ENCODE measurements at regions not wholly inside any gene's neighbourhood (a gene's known extent, or its start where the extent isn't known, plus 50 kb on each side); places are given as distances from the start of the nearest gene placed in this dataset.
"Not testable (repeated sequence)": the region's sequence is repeated elsewhere in the genome, so short reads cannot be mapped to it uniquely, and the experiment has no call there.

GRCh38 chr4:130995988-130996387, 1900.0 kb downstream of the C4orf33 start:
- Histone ChIP-seq H3K36me3 (ENCODE audit: insufficient read depth, low read length) (no peaks in the 10 kb centered on the region), H3K27ac (ENCODE audit: low read length) (no peak overlapping the region), H4K20me1 (ENCODE audit: insufficient read depth, low read length) (no peaks in the 10 kb centered on the region), H2AFZ (ENCODE audit: low read depth, low read length) (no peak overlapping the region), H3K4me1 (ENCODE audit: insufficient read depth, low read length) (no peaks in the 10 kb centered on the region), H3K9ac (ENCODE audit: low read depth, low read length) (no peak overlapping the region), H3K9me3 (ENCODE audit: insufficient read depth, low read length, severe bottlenecking) (peaks cover 5% of the 10 kb centered on the region), H3K4me2 (ENCODE audit: insufficient read depth, low read length) (no peak overlapping the region), H3K79me2 (ENCODE audit: insufficient read depth, low read length) (no peaks in the 10 kb centered on the region), H3K27me3 (ENCODE audit: insufficient read depth, low read length, poor library complexity) (no peaks in the 10 kb centered on the region), H3K4me3 (ENCODE audit: low read depth in 1 of 2, low read length in 2 of 2) (no peak overlapping the region)
- ATAC-seq (ENCODE audit: insufficient read depth, low read depth), result no peak
- no peak for DNase-seq
- TF ChIP-seq CTCF (IDR thresholded peaks at IDR 0.05; ENCODE audit: borderline replicate concordance, extremely low read depth, low read length, poor library complexity, severe bottlenecking) (no peak), EZH2 (IDR thresholded peaks at IDR 0.05; ENCODE audit: borderline replicate concordance, low read depth, low read length, severe bottlenecking) (no peak)

- no peak overlapping the region for H2AFZ ChIP-seq (ENCODE audit: low read depth, low read length)
- H3K4me2 ChIP-seq (ENCODE audit: insufficient read depth, low read length), result no peak overlapping the region
- H3K27ac ChIP-seq (ENCODE audit: low read length), result no peak overlapping the region
- no peak for DNase-seq
- no peaks in the 10 kb centered on the region for H3K4me1 ChIP-seq (ENCODE audit: insufficient read depth, low read length)
- H3K4me3 ChIP-seq (ENCODE audit: low read depth in 1 of 2, low read length in 2 of 2), result no peak overlapping the region
- no peak overlapping the region for H3K9ac ChIP-seq (ENCODE audit: low read depth, low read length)
- H3K36me3 ChIP-seq (ENCODE audit: insufficient read depth, low read length), result no peaks in the 10 kb centered on the region
- H3K79me2 ChIP-seq (ENCODE audit: insufficient read depth, low read length), result no peaks in the 10 kb centered on the region
- H4K20me1 ChIP-seq (ENCODE audit: insufficient read depth, low read length), result no peaks in the 10 kb centered on the region
- no peak for ATAC-seq (ENCODE audit: insufficient read depth, low read depth)
- no peak for TF ChIP-seq EZH2 (IDR thresholded peaks at IDR 0.05; ENCODE audit: borderline replicate concordance, low read depth, low read length, severe bottlenecking)
- TF ChIP-seq CTCF (IDR thresholded peaks at IDR 0.05; ENCODE audit: borderline replicate concordance, extremely low read depth, low read length, poor library complexity, severe bottlenecking), result no peak
- peaks cover 5% of the 10 kb centered on the region for H3K9me3 ChIP-seq (ENCODE audit: insufficient read depth, low read length, severe bottlenecking)
- H3K27me3 ChIP-seq (ENCODE audit: insufficient read depth, low read length, poor library complexity), result no peaks in the 10 kb centered on the region
These were observed 1905.4 kb downstream of the C4orf33 start for GRCh38 chr4:131001371-131001770.

- Histone ChIP-seq H3K79me2 (ENCODE audit: insufficient read depth, low read length) (no peaks in the 10 kb centered on the region), H2AFZ (ENCODE audit: low read depth, low read length) (no peak overlapping the region), H3K4me1 (ENCODE audit: insufficient read depth, low read length) (no peaks in the 10 kb centered on the region), H4K20me1 (ENCODE audit: insufficient read depth, low read length) (no peaks in the 10 kb centered on the region), H3K4me3 (ENCODE audit: low read depth in 1 of 2, low read length in 2 of 2) (no peak overlapping the region), H3K9me3 (ENCODE audit: insufficient read depth, low read length, severe bottlenecking) (peaks cover 1% of the 10 kb centered on the region), H3K9ac (ENCODE audit: low read depth, low read length) (no peak overlapping the region), H3K4me2 (ENCODE audit: insufficient read depth, low read length) (no peak overlapping the region), H3K36me3 (ENCODE audit: insufficient read depth, low read length) (no peaks in the 10 kb centered on the region), H3K27me3 (ENCODE audit: insufficient read depth, low read length, poor library complexity) (no peaks in the 10 kb centered on the region), H3K27ac (ENCODE audit: low read length) (no peak overlapping the region)
- no peak for DNase-seq
- no peak for TF ChIP-seq EZH2 (IDR thresholded peaks at IDR 0.05; ENCODE audit: borderline replicate concordance, low read depth, low read length, severe bottlenecking)
- no peak for TF ChIP-seq CTCF (IDR thresholded peaks at IDR 0.05; ENCODE audit: borderline replicate concordance, extremely low read depth, low read length, poor library complexity, severe bottlenecking)
- no peak for ATAC-seq (ENCODE audit: insufficient read depth, low read depth)
These were observed 1906.2 kb downstream of the C4orf33 start for GRCh38 chr4:131002132-131002531.

GRCh38 chr4:131006388-131006787, 1910.4 kb downstream of the C4orf33 start:
- H3K27ac ChIP-seq (ENCODE audit: low read length), result no peak overlapping the region
- no peak for DNase-seq
- peaks cover 2% of the 10 kb centered on the region for H3K9me3 ChIP-seq (ENCODE audit: insufficient read depth, low read length, severe bottlenecking)
- H3K9ac ChIP-seq (ENCODE audit: low read depth, low read length), result no peak overlapping the region
- ATAC-seq (ENCODE audit: insufficient read depth, low read depth), result no peak
- no peaks in the 10 kb centered on the region for H3K4me1 ChIP-seq (ENCODE audit: insufficient read depth, low read length)
- no peaks in the 10 kb centered on the region for H3K27me3 ChIP-seq (ENCODE audit: insufficient read depth, low read length, poor library complexity)
- H4K20me1 ChIP-seq (ENCODE audit: insufficient read depth, low read length), result no peaks in the 10 kb centered on the region
- H3K79me2 ChIP-seq (ENCODE audit: insufficient read depth, low read length), result no peaks in the 10 kb centered on the region
- H3K36me3 ChIP-seq (ENCODE audit: insufficient read depth, low read length), result no peaks in the 10 kb centered on the region
- TF ChIP-seq CTCF (IDR thresholded peaks at IDR 0.05; ENCODE audit: borderline replicate concordance, extremely low read depth, low read length, poor library complexity, severe bottlenecking), result no peak
- no peak for TF ChIP-seq EZH2 (IDR thresholded peaks at IDR 0.05; ENCODE audit: borderline replicate concordance, low read depth, low read length, severe bottlenecking)
- no peak overlapping the region for H3K4me2 ChIP-seq (ENCODE audit: insufficient read depth, low read length)
- no peak overlapping the region for H3K4me3 ChIP-seq (ENCODE audit: low read depth in 1 of 2, low read length in 2 of 2)
- H2AFZ ChIP-seq (ENCODE audit: low read depth, low read length), result no peak overlapping the region

GRCh38 chr4:131011961-131012360, 1916.0 kb downstream of the C4orf33 start:
- H3K27ac ChIP-seq (ENCODE audit: low read length); H4K20me1 ChIP-seq (ENCODE audit: insufficient read depth, low read length); H3K4me2 ChIP-seq (ENCODE audit: insufficient read depth, low read length); ATAC-seq (ENCODE audit: insufficient read depth, low read depth); H3K9ac ChIP-seq (ENCODE audit: low read depth, low read length); H3K27me3 ChIP-seq (ENCODE audit: insufficient read depth, low read length, poor library complexity); H2AFZ ChIP-seq (ENCODE audit: low read depth, low read length); H3K4me1 ChIP-seq (ENCODE audit: insufficient read depth, low read length); H3K36me3 ChIP-seq (ENCODE audit: insufficient read depth, low read length); H3K9me3 ChIP-seq (ENCODE audit: insufficient read depth, low read length, severe bottlenecking); DNase-seq; H3K79me2 ChIP-seq (ENCODE audit: insufficient read depth, low read length); H3K4me3 ChIP-seq (ENCODE audit: low read depth in 1 of 2, low read length in 2 of 2): not testable (repeated sequence)

All from DND-41 (cell line).